Suprapubic skin (tissue), 4 donors: ENCODE measurements at regions not wholly inside any gene's neighbourhood (a gene's known extent, or its start where the extent isn't known, plus 50 kb on each side); places are given as distances from the start of the nearest gene placed in this dataset.

Source experiments
- DNase-seq, 2 donors: peaks; one replicate each; pipeline ENCODE4 v3.0.0-alpha.2; 2019; ENCODE audit warnings: low spot score in 2 of 2
- H3K27ac ChIP-seq: fragments of 200-600 bp; sonication (generic); one replicate; pipeline ENCODE4 v1.5.1; 2019
- H3K27me3 ChIP-seq: fragments of 200-600 bp; sonication (generic); one replicate; pipeline ENCODE4 v1.5.1; 2019
- H3K36me3 ChIP-seq: fragments of 200-600 bp; sonication (generic); one replicate; pipeline ENCODE4 v1.5.1; 2019
- H3K4me1 ChIP-seq: fragments of 200-600 bp; sonication (generic); one replicate; pipeline ENCODE4 v1.5.1; 2019
- H3K4me3 ChIP-seq: fragments of 200-600 bp; sonication (generic); one replicate; pipeline ENCODE4 v1.5.1; 2019; ENCODE audit warnings: mild to moderate bottlenecking
- H3K9me3 ChIP-seq: fragments of 200-600 bp; sonication (generic); one replicate; pipeline ENCODE4 v1.5.1; 2019
- EP300 ChIP-seq: sonication (generic); formaldehyde crosslinking; IDR thresholded peaks from one replicate; pipeline ENCODE4 v1.6.1; 2017; ENCODE audit warnings: antibody characterized with exemption
- POLR2A ChIP-seq, 2 donors: fragments of 450-650 bp; IDR thresholded peaks; one replicate each; pipeline ENCODE4 v1.6.1; 2017; ENCODE audit warnings: antibody characterized with exemption in 2 of 2, mild to moderate bottlenecking in 2 of 2, moderate library complexity in 2 of 2
- POLR2AphosphoS5 ChIP-seq, 3 donors: sonication (generic); formaldehyde crosslinking; IDR thresholded peaks; one replicate each; pipeline ENCODE4 v1.6.1; 2017; ENCODE audit warnings: antibody characterized with exemption in 3 of 3
- WGBS: methylation state at CpG from one replicate; pipeline ENCODE4 v1.1.5; 2018; 5-methylcytosine and 5-hydroxymethylcytosine counted together
- TF ChIP-seq, protein P1 (sequence below), 2 donors: fragments of 200-600 bp in 1 of 2; fragments of 450-650 bp in 1 of 2; sonication (generic) in 1 of 2; IDR thresholded peaks; one replicate each; pipeline ENCODE4 v1.5.1; 2016 to 2019; ENCODE audit warnings: antibody characterized with exemption in 2 of 2, mild to moderate bottlenecking in 1 of 2, moderate library complexity in 1 of 2

DNA sequence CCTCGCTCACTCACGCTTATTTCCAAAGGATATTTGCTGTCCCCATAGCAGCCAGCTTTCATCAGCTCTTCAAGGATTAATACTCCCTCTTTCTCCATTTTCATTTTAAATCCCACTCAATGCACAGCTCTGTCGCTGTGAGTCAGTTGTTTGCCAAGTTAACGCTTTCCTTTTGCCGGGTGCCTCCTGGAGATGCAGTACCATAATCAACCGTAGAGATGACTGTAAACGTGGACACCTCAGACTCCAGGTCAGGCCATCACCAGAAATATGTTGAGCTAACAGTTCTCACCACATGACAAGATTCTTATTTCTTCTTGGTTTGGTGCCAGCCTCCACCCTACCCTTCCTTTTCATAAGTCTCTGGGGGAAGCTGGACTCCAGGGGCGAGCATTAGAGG, 66.6 kb upstream of the TAB2 start:
- H3K27ac ChIP-seq = no peak overlapping the region
- no peak overlapping the region for H3K4me3 ChIP-seq
- TF ChIP-seq, protein P1, sequence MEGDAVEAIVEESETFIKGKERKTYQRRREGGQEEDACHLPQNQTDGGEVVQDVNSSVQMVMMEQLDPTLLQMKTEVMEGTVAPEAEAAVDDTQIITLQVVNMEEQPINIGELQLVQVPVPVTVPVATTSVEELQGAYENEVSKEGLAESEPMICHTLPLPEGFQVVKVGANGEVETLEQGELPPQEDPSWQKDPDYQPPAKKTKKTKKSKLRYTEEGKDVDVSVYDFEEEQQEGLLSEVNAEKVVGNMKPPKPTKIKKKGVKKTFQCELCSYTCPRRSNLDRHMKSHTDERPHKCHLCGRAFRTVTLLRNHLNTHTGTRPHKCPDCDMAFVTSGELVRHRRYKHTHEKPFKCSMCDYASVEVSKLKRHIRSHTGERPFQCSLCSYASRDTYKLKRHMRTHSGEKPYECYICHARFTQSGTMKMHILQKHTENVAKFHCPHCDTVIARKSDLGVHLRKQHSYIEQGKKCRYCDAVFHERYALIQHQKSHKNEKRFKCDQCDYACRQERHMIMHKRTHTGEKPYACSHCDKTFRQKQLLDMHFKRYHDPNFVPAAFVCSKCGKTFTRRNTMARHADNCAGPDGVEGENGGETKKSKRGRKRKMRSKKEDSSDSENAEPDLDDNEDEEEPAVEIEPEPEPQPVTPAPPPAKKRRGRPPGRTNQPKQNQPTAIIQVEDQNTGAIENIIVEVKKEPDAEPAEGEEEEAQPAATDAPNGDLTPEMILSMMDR (IDR thresholded peaks at IDR 0.05) = no peak
- TF ChIP-seq POLR2A (IDR thresholded peaks at IDR 0.05) (no peak), POLR2AphosphoS5 (IDR thresholded peaks at IDR 0.05) (no peak), EP300 (no peak)
- no peaks in the 10 kb centered on the region for H3K36me3 ChIP-seq
- WGBS = 84% methylated on average over 8 of the region's 8 CpGs
- DNase-seq = no peak
- H3K4me1 ChIP-seq = no peaks in the 10 kb centered on the region
- peaks cover 2% of the 10 kb centered on the region for H3K27me3 ChIP-seq
- H3K9me3 ChIP-seq = no peaks in the 10 kb centered on the region

DNA sequence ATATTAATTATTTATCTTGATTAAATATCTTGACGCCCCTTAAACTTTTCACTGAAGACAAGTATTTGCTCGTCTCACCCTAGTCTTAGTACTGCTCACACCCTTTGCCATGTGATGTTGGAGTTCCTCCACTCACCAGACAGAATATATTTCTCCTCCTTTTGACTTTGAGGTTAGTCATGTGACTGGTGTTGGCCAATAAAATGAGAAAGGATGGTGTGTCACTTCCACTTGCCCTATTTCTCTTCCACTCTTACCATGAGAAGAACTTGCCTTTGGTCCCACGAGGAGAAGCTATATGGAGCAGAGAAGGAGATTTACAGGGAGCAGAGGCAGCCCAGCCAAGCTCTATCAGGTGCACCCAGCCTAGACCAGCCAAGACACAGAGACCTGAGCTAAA, 64.9 kb upstream of the TAB2 start:
- H3K4me3 ChIP-seq = no peak overlapping the region
- no peaks in the 10 kb centered on the region for H3K4me1 ChIP-seq
- no peak for TF ChIP-seq POLR2AphosphoS5 (IDR thresholded peaks at IDR 0.05)
- no peaks in the 10 kb centered on the region for H3K36me3 ChIP-seq
- H3K27me3 ChIP-seq = peaks cover 2% of the 10 kb centered on the region
- no peak overlapping the region for H3K27ac ChIP-seq
- no peaks in the 10 kb centered on the region for H3K9me3 ChIP-seq
- DNase-seq = no peak
- 61% methylated on average over 3 of the region's 3 CpGs for WGBS

DNA sequence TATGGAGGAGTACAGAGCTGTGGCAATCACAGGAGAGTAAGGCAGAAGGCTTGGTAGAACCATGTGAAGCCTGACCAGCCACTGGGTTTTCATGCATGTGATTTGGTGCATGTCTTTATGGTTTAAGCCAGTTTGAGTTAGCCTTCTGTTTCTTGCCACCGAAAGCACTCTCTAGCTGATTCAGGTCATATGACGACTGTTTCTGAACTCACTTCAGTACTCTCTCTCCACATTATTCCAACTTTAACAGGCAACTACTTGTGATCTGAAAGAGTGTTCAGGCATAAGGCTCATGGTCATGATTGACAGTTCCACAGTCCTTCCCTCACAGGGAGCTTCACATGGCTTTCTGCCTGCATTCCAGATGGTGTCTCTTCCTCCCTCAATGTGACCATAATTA, 63.3 kb upstream of the TAB2 start:
- TF ChIP-seq EP300 (no peak), POLR2AphosphoS5 (IDR thresholded peaks at IDR 0.05) (no peak), POLR2A (IDR thresholded peaks at IDR 0.05) (no peak)
- TF ChIP-seq, protein P1 (IDR thresholded peaks at IDR 0.05) = no peak
- Histone ChIP-seq H3K36me3 (no peaks in the 10 kb centered on the region), H3K9me3 (no peaks in the 10 kb centered on the region), H3K27me3 (peaks cover 2% of the 10 kb centered on the region), H3K4me3 (no peak overlapping the region), H3K4me1 (no peaks in the 10 kb centered on the region), H3K27ac (no peak overlapping the region)
- no peak for DNase-seq
- WGBS = 83% methylated on average over 2 of the region's 2 CpGs

DNA sequence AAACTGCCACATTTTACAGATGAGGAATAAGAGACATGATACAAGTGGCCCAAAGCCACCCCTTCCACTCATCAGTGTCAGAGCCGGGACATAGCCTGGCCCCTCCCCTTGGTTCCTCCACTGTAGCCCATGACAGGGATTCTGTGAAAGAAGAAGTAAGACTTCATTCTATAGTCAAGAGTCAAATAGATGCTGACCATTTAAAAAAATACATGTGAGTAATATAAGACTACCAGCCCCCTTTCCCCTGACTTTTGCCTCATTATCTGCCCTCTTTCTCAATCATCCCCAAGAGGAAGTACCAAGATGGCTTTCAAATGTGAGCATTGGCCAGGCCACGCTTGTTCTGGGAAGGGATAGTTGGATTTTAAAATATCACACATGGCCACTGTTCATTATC, 57.8 kb upstream of the TAB2 start:
- no peak for DNase-seq
- Histone ChIP-seq H3K9me3 (no peaks in the 10 kb centered on the region), H3K36me3 (no peaks in the 10 kb centered on the region), H3K27me3 (no peaks in the 10 kb centered on the region), H3K4me1 (no peaks in the 10 kb centered on the region), H3K27ac (no peak overlapping the region), H3K4me3 (no peak overlapping the region)
- 85% methylated on average over 2 of the region's 2 CpGs for WGBS
- TF ChIP-seq POLR2AphosphoS5 (IDR thresholded peaks at IDR 0.05) = no peak

DNA sequence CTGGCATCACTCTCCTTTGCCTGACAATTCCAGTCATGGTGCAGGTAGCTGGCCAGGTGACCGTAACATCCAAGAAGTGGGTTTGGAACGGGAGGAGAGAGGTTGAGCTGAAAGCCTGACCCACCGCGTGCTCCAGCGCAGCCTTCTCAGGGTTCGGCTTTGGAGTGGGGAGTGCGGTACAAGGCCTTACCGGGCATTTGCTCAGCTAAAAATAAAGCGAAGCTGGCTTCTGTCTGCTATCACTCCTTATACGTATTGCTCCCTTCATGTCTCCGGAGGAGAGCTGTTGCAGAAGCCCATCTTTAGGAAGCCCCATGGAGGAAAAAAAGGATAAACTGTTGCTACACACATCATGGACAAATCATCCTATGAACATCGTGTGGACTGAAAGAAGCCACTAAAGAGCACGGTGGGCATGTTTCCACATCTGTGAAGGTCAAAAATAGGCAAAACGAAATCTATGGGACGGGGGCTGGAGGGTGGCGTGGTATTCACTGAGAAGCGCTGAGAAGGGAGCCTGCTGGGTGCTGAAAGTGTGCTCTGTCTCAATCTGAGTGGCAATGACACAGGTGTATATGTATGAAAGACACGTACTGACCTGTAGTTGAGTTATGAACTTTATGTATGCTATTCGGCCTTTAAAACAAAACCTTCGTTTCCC, 57.2 kb upstream of the TAB2 start:
- Histone ChIP-seq H3K4me3 (no peak overlapping the region), H3K9me3 (no peaks in the 10 kb centered on the region), H3K27ac (no peak overlapping the region), H3K4me1 (no peaks in the 10 kb centered on the region), H3K27me3 (no peaks in the 10 kb centered on the region), H3K36me3 (no peaks in the 10 kb centered on the region)
- no peak for DNase-seq
- no peak for TF ChIP-seq POLR2A (IDR thresholded peaks at IDR 0.05)
- TF ChIP-seq, protein P1 (IDR thresholded peaks at IDR 0.05) = no peak
- no peak for TF ChIP-seq EP300
- TF ChIP-seq POLR2AphosphoS5 (IDR thresholded peaks at IDR 0.05) = no peak
- WGBS = 92% methylated on average over 20 of the region's 20 CpGs

DNA sequence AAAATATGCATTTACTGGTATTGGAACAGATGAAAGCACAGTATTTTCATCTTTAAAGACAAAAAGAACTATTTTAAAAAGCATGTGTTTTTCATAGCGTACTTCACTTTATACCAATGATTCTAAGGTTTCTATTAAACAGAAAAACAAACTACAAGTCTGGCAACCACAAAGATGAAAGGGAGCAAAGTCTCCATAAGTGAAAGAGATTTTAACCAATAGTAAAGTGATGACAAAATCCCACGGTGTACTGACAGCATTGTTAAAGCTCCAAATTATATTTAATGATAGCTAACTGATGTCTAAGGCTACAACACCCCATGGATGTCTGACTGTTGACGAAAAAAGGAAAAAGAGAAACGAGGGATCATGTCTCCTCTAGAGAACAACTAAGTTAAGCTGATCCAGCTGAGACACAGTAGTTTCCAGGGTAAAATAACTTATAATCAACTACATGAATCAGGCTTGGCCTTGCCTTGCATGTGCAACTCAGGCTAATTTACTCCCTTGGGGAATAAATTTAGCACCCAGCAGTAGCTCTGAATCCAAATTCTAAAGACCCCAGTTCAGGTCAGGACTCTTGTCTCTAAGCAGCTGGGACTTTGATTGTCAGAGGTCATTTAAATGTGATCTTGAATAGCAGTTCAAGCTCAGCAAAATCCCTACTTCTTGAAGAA, 56.0 kb upstream of the TAB2 start:
- Histone ChIP-seq H3K4me3 (no peak overlapping the region), H3K27me3 (no peaks in the 10 kb centered on the region), H3K36me3 (no peaks in the 10 kb centered on the region), H3K4me1 (no peaks in the 10 kb centered on the region), H3K9me3 (no peaks in the 10 kb centered on the region), H3K27ac (no peak overlapping the region)
- no peak for DNase-seq
- TF ChIP-seq EP300 (no peak), POLR2A (IDR thresholded peaks at IDR 0.05) (no peak), POLR2AphosphoS5 (IDR thresholded peaks at IDR 0.05) (no peak)
- TF ChIP-seq, protein P1 (IDR thresholded peaks at IDR 0.05) = no peak
- 55% methylated on average over 4 of the region's 4 CpGs for WGBS
